Neural crest cell (in vitro differentiated cells): ENCODE measurements at regions not wholly inside any gene's neighbourhood (a gene's known extent, or its start where the extent isn't known, plus 50 kb on each side); places are given as distances from the start of the nearest gene placed in this dataset.
A peak's percentile ranks its signal among the peaks of the same experiment; 100 is the strongest.

ENCODE experiments used
- DNase-seq: peaks from one replicate; pipeline ENCODE4 v3.0.0; 2021; ENCODE audit warnings: low read depth, mixed read lengths, low spot score
- H3K27ac Mint-ChIP-seq: one replicate; pipeline ENCODE4 v1.8.0; 2021; ENCODE audit warnings: mild to moderate bottlenecking, mixed read lengths; ENCODE audit not compliant: unreplicated experiment
- H3K27me3 Mint-ChIP-seq: 2 replicates; pipeline ENCODE4 v1.8.0; 2021; ENCODE audit warnings: low read depth, mild to moderate bottlenecking, mixed read lengths
- H3K36me3 Mint-ChIP-seq: 2 replicates; pipeline ENCODE4 v1.8.0; 2021; ENCODE audit warnings: low read depth, mild to moderate bottlenecking, mixed read lengths
- H3K4me1 Mint-ChIP-seq: 2 replicates; pipeline ENCODE4 v1.8.0; 2021; ENCODE audit warnings: mixed read lengths
- H3K4me3 Mint-ChIP-seq: one replicate; pipeline ENCODE4 v1.8.0; 2021; ENCODE audit warnings: mild to moderate bottlenecking, mixed read lengths
- H3K9me3 Mint-ChIP-seq: 2 replicates; pipeline ENCODE4 v1.8.0; 2021; ENCODE audit warnings: mixed read lengths
- CTCF ChIP-seq: fragments of 200-600 bp; sonication (generic); conservative IDR thresholded peaks from 2 replicates; pipeline ENCODE4 v1.5.0; 2021; ENCODE audit warnings: antibody characterized with exemption, mild to moderate bottlenecking

DNA sequence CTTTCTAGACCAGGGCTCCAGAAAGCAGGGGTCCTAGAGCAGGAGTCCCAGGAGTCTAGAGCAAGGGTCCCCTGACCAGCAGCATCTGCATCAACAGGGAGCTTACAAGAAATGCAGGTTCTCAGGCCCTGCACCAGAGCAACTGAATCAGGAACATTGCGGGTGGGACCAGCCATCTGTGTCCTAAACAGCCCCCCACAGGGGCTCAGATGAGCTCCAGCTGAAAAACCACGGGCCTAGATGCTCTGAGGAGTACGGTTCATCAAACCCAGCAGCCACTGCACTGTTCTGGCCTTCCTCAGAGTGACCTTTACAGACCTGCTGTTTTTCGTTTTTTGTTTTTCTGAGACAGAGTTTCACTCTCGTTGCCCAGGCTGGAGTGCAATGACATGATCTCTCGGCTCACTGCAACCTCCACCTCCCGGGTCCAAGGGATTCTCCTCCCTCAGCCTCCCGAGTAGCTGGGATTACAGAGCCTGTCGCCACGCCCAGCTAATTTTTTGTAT is 438.2 kb downstream of the SOX9 start:
- no peaks in the 10 kb centered on the region for H3K9me3 Mint-ChIP-seq
- peaks cover 13% of the 10 kb centered on the region for H3K4me1 Mint-ChIP-seq
- H3K4me3 Mint-ChIP-seq, result no peak overlapping the region
- peaks cover 24% of the 10 kb centered on the region for H3K27me3 Mint-ChIP-seq
- DNase-seq, result no peak
- no peak overlapping the region for H3K27ac Mint-ChIP-seq
- no peak for TF ChIP-seq CTCF
- no peaks in the 10 kb centered on the region for H3K36me3 Mint-ChIP-seq

- Mint-ChIP-seq H3K4me3 (no peak overlapping the region), H3K27me3 (peaks cover 29% of the 10 kb centered on the region), H3K36me3 (no peaks in the 10 kb centered on the region)
Observed at GRCh38 chr17:72560303-72561247, 439.8 kb downstream of the SOX9 start.

DNA sequence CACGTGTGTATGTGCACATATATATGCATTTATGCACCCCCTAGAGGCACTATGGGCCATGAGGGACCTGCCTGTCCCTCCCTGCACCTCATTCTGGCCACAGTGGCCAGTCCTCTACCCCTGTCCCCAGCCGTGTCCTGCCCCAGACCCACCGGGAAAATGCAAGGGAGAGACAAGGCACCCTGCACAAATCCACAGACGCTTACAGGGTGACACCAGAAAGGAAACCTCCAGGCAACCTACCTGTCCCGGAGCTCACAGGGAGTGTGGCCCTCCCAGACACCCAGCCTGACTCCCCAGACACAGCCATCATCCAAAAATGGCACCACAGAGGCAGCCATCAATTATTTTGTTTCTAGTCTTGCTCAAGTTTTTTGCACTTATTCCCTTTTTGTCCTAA is 440.4 kb downstream of the SOX9 start:
- Mint-ChIP-seq H3K27ac (no peak overlapping the region), H3K36me3 (no peaks in the 10 kb centered on the region), H3K4me1 (peaks cover 29% of the 10 kb centered on the region), H3K27me3 (peaks cover 34% of the 10 kb centered on the region), H3K9me3 (no peaks in the 10 kb centered on the region), H3K4me3 (no peak overlapping the region)
- no peak for DNase-seq
- peak; percentile 2 for TF ChIP-seq CTCF

More at GRCh38 chr17:72560303-72561247, 439.8 kb downstream of the SOX9 start:
- no peaks in the 10 kb centered on the region for H3K9me3 Mint-ChIP-seq
- H3K4me1 Mint-ChIP-seq, result peaks cover 23% of the 10 kb centered on the region
- H3K27ac Mint-ChIP-seq, result no peak overlapping the region
- TF ChIP-seq CTCF, result peak; percentile 89
- DNase-seq, result peak; percentile 61

DNA sequence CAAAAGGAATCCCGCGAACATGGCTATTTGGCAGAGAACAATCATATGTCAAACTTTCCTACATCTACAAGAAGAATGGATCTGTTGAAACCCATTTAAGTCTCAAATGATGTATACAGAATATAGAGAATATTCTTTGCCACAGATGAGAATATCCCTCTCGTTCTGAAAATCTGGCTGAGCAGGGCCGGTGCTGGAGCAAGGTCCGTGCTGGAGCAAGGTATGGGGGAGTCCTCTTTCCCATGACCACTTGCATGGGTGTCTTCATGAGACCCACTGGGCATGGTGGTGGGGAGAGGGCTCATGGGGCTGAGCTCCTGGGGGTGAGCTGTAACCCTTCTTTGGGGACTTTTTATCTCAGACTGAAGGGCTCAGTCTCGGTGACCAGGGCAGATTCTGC is 440.9 kb downstream of the SOX9 start:
- H3K4me3 Mint-ChIP-seq, result no peak overlapping the region
- no peak for TF ChIP-seq CTCF
- H3K27ac Mint-ChIP-seq, result no peak overlapping the region

GRCh38 chr17:72562615-72563188 is 441.9 kb downstream of the SOX9 start:
- Mint-ChIP-seq H3K9me3 (no peaks in the 10 kb centered on the region), H3K4me1 (peaks cover 43% of the 10 kb centered on the region), H3K4me3 (no peak overlapping the region), H3K36me3 (no peaks in the 10 kb centered on the region), H3K27ac (no peak overlapping the region), H3K27me3 (peaks cover 47% of the 10 kb centered on the region)
- TF ChIP-seq CTCF, result no peak
- no peak for DNase-seq

More for the DNA sequence above, 440.9 kb downstream of the SOX9 start:
- peaks cover 33% of the 10 kb centered on the region for H3K4me1 Mint-ChIP-seq
- DNase-seq, result no peak
- peaks cover 37% of the 10 kb centered on the region for H3K27me3 Mint-ChIP-seq
- no peaks in the 10 kb centered on the region for H3K9me3 Mint-ChIP-seq
- H3K36me3 Mint-ChIP-seq, result no peaks in the 10 kb centered on the region
